Fibroblast of lung (primary cell): ENCODE measurements at regions not wholly inside any gene's neighbourhood (a gene's known extent, or its start where the extent isn't known, plus 50 kb on each side); places are given as distances from the start of the nearest gene placed in this dataset.

Experiments used
- DNase-seq, 2 donors: peaks; one replicate each; pipeline versions ENCODE4 v3.0.0 to v3.0.0-alpha.2; 2010; ENCODE audit warnings: low read depth in 2 of 2
- H2AFZ ChIP-seq: 2 replicates; pipeline ENCODE4 v1.5.1; 2012; ENCODE audit warnings: low read length, control low read depth, inconsistent platforms
- H3K27ac ChIP-seq: 2 replicates; pipeline ENCODE4 v1.5.1; 2011; ENCODE audit warnings: low read length, control low read depth; ENCODE audit not compliant: insufficient read depth
- H3K27me3 ChIP-seq: 2 replicates; pipeline ENCODE4 v1.5.1; 2011; ENCODE audit warnings: mild to moderate bottlenecking, low read length; ENCODE audit not compliant: control insufficient read depth, insufficient read depth
- H3K36me3 ChIP-seq: 2 replicates; pipeline ENCODE4 v1.5.1; 2011; ENCODE audit warnings: low read length; ENCODE audit not compliant: control insufficient read depth, insufficient read depth
- H3K4me1 ChIP-seq: 2 replicates; pipeline ENCODE4 v1.5.1; 2011; ENCODE audit warnings: low read length; ENCODE audit not compliant: control insufficient read depth, insufficient read depth; ENCODE audit errors: extremely low read depth
- H3K4me2 ChIP-seq: 2 replicates; pipeline ENCODE4 v1.5.1; 2011; ENCODE audit warnings: low read length, control low read depth; ENCODE audit not compliant: insufficient read depth; ENCODE audit errors: extremely low read depth
- H3K4me3 ChIP-seq, 4 experiments: fragments of 200-600 bp in 1 of 4; sonication (generic) in 1 of 4; replicated peaks in 1 of 4; 2 replicates each; pipeline ENCODE4 v1.5.1; 2011 to 2016; ENCODE audit warnings: low read length in 4 of 4, low read depth in 3 of 4, mild to moderate bottlenecking in 3 of 4, control low read depth in 2 of 4, inconsistent platforms in 1 of 4, mixed read lengths in 1 of 4; ENCODE audit not compliant: insufficient read depth in 1 of 4; ENCODE audit errors: control extremely low read depth in 1 of 4
- H3K79me2 ChIP-seq: 2 replicates; pipeline ENCODE4 v1.5.1; 2012; ENCODE audit warnings: mild to moderate bottlenecking, low read length, inconsistent platforms; ENCODE audit not compliant: control insufficient read depth, insufficient read depth
- H3K9ac ChIP-seq: 2 replicates; pipeline ENCODE4 v1.5.1; 2011; ENCODE audit warnings: mild to moderate bottlenecking, low read length, control low read depth; ENCODE audit not compliant: insufficient read depth
- H3K9me3 ChIP-seq: 2 replicates; pipeline ENCODE4 v1.5.1; 2012; ENCODE audit warnings: low read depth, low read length; ENCODE audit not compliant: control insufficient read depth, insufficient read depth
- H4K20me1 ChIP-seq: 2 replicates; pipeline ENCODE4 v1.5.1; 2011; ENCODE audit warnings: low read length; ENCODE audit not compliant: control insufficient read depth, insufficient read depth; ENCODE audit errors: extremely low read depth
- EZH2 ChIP-seq: IDR thresholded peaks from 2 replicates; pipeline ENCODE4 v1.5.1; 2012; ENCODE audit warnings: low read length, control low read depth, mild to moderate bottlenecking; ENCODE audit errors: missing control alignments
- TF ChIP-seq, protein P1 (sequence below), 2 donors: IDR thresholded peaks in 1 of 2; conservative IDR thresholded peaks in 1 of 2; 1 replicate in 1 of 2; 2 replicates in 1 of 2; pipeline ENCODE4 v1.5.1; 2011 to 2012; ENCODE audit warnings: low read length in 2 of 2, control low read depth in 1 of 2, inconsistent platforms in 1 of 2, low read depth in 1 of 2, mild to moderate bottlenecking in 1 of 2

DNA sequence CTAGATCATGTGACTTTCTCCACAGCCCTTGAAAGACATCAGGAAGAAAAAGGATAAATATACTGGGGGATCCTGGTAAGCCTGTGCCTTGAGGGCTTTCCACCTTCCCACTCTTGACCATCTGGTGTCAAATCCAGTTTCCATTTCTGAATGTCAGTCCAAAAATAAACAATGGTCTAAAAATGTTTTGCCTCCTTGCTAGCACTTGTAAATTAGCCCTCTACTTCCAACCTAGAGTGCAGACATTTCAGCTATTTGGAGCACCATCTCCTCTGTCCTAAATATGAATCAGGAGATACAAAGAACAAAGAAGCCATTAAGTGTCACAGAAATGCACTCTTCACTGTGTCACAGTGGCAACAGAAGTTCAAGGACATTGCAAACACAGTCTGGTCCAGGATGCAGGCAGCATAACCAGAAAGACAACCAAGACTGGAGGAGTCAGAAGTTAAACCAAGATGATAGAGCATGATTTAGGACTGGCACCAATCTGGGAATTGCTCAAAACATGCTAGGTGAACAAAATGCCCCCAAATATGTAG is 88.1 kb downstream of the CCDC34 start:
- Histone ChIP-seq H3K4me1 (no peaks in the 10 kb centered on the region), H3K36me3 (no peaks in the 10 kb centered on the region), H4K20me1 (no peaks in the 10 kb centered on the region), H3K9me3 (no peaks in the 10 kb centered on the region), H3K27me3 (peaks cover 9% of the 10 kb centered on the region), H2AFZ (no peak overlapping the region), H3K27ac (no peak overlapping the region), H3K4me2 (no peak overlapping the region), H3K9ac (no peak overlapping the region), H3K79me2 (no peaks in the 10 kb centered on the region), H3K4me3 (no peak overlapping the region)
- DNase-seq, result no peak
- TF ChIP-seq, protein P1, sequence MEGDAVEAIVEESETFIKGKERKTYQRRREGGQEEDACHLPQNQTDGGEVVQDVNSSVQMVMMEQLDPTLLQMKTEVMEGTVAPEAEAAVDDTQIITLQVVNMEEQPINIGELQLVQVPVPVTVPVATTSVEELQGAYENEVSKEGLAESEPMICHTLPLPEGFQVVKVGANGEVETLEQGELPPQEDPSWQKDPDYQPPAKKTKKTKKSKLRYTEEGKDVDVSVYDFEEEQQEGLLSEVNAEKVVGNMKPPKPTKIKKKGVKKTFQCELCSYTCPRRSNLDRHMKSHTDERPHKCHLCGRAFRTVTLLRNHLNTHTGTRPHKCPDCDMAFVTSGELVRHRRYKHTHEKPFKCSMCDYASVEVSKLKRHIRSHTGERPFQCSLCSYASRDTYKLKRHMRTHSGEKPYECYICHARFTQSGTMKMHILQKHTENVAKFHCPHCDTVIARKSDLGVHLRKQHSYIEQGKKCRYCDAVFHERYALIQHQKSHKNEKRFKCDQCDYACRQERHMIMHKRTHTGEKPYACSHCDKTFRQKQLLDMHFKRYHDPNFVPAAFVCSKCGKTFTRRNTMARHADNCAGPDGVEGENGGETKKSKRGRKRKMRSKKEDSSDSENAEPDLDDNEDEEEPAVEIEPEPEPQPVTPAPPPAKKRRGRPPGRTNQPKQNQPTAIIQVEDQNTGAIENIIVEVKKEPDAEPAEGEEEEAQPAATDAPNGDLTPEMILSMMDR (conservative IDR thresholded peaks at IDR 0.05 in 1 of 2, IDR thresholded peaks at IDR 0.05 in 1 of 2; ENCODE audit: low read depth in 1 of 2, low read length in 2 of 2), result no peak
- no peak for TF ChIP-seq EZH2

DNA sequence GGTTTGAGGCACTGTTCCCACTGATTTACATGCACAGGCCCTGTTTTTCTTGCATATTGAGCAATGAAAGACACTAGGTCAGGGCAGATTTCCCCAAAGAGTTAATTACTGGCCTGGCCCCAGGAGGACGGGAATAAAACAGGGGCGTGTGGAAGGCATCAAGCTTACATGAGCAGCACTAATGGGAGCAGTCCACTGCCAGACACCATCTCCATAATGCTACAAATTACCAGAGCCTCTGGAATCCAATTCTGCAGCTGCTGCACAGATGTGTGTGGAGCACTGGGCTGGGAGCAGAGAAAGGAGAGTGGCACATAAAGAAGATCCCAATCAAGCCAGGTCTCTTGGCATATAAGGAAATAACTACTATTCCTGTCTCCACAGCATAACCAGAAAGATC is 96.9 kb downstream of the CCDC34 start:
- Histone ChIP-seq H3K79me2 (no peaks in the 10 kb centered on the region), H4K20me1 (no peaks in the 10 kb centered on the region), H3K9ac (no peak overlapping the region), H3K4me2 (no peak overlapping the region), H3K27ac (no peak overlapping the region), H3K27me3 (peaks cover 4% of the 10 kb centered on the region), H3K9me3 (no peaks in the 10 kb centered on the region), H3K4me1 (no peaks in the 10 kb centered on the region), H3K4me3 (no peak overlapping the region), H3K36me3 (no peaks in the 10 kb centered on the region), H2AFZ (no peak overlapping the region)
- TF ChIP-seq, protein P1 (conservative IDR thresholded peaks at IDR 0.05 in 1 of 2, IDR thresholded peaks at IDR 0.05 in 1 of 2; ENCODE audit: low read depth in 1 of 2, low read length in 2 of 2), result no peak
- TF ChIP-seq EZH2, result no peak
- DNase-seq, result no peak

DNA sequence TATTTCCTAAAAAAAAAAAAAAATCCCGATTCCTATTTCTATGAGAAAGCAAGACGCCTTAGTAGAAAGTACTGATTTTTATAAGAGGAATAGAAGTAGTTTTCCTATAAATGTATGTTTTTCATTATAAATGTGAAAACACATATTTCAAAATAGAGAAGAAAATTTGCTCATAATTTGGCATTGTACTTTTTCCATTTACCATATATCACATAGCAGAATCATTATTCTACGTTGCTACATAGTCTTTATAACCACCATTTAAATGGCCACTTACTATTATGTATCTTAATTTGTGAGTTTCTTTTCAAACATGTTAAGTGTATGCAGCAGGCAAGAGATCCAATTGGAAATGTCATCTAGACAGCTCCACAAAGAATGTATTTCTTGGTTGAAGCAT is 99.0 kb downstream of the CCDC34 start:
- H3K27ac ChIP-seq, result no peak overlapping the region
- TF ChIP-seq, protein P1 (conservative IDR thresholded peaks at IDR 0.05 in 1 of 2, IDR thresholded peaks at IDR 0.05 in 1 of 2; ENCODE audit: low read depth in 1 of 2, low read length in 2 of 2), result no peak
- no peak for TF ChIP-seq EZH2

More for the DNA sequence above, 99.0 kb downstream of the CCDC34 start:
- no peak for DNase-seq
- Histone ChIP-seq H2AFZ (no peak overlapping the region), H3K4me2 (no peak overlapping the region), H3K36me3 (no peaks in the 10 kb centered on the region), H3K4me3 (no peak overlapping the region), H3K4me1 (no peaks in the 10 kb centered on the region), H3K79me2 (no peaks in the 10 kb centered on the region), H4K20me1 (no peaks in the 10 kb centered on the region), H3K27me3 (peaks cover 4% of the 10 kb centered on the region), H3K9me3 (no peaks in the 10 kb centered on the region), H3K9ac (no peak overlapping the region)
